Common myeloid progenitor, CD34-positive (primary cell): ENCODE measurements at regions not wholly inside any gene's neighbourhood (a gene's known extent, or its start where the extent isn't known, plus 50 kb on each side); places are given as distances from the start of the nearest gene placed in this dataset.
"Not testable (repeated sequence)": the region's sequence is repeated elsewhere in the genome, so short reads cannot be mapped to it uniquely, and the experiment has no call there.

Source experiments
- CTCF ChIA-PET: fragments of 350-600 bp; sonication (Branson Sonifier 250); formaldehyde crosslinking; loops from one replicate; lab custom pipeline; 2021; ENCODE audit warnings: antibody characterized with exemption; lab: Charles Lee
- POLR2A ChIA-PET: fragments of 350-600 bp; sonication (Branson Sonifier 250); formaldehyde crosslinking; loops from one replicate; lab custom pipeline; 2021; ENCODE audit warnings: antibody characterized with exemption; lab: Charles Lee
- DNase-seq, 3 donors: peaks; one replicate each; pipeline versions ENCODE4 v3.0.0 to v3.0.0-alpha.2; 2013
- H3K27ac ChIP-seq, 2 experiments: 1 replicate in 1 of 2; 2 replicates in 1 of 2; pipeline ENCODE4 v1.7.0; 2013; ENCODE audit warnings: inconsistent platforms in 2 of 2, low read length in 2 of 2, mild to moderate bottlenecking in 2 of 2, low read depth in 1 of 2, moderate library complexity in 1 of 2; ENCODE audit not compliant: severe bottlenecking in 2 of 2, insufficient read depth in 1 of 2, poor library complexity in 1 of 2
- H3K27me3 ChIP-seq, 5 experiments: replicated peaks in 2 of 5; 1 replicate in 3 of 5; 2 replicates in 2 of 5; pipeline versions ENCODE4 v1.6.1 to v1.7.0; 2013; ENCODE audit warnings: low read length in 4 of 5, mild to moderate bottlenecking in 2 of 5, moderate library complexity in 2 of 5, inconsistent platforms in 1 of 5; ENCODE audit not compliant: insufficient read depth in 5 of 5, control insufficient read depth in 4 of 5
- H3K36me3 ChIP-seq, 4 experiments: 1 replicate in 2 of 4; 2 replicates in 2 of 4; pipeline versions ENCODE4 v1.6.1 to v1.7.0; 2013; ENCODE audit warnings: low read length in 3 of 4, control low read depth in 1 of 4, mild to moderate bottlenecking in 1 of 4; ENCODE audit not compliant: control insufficient read depth in 4 of 4, insufficient read depth in 4 of 4
- H3K4me1 ChIP-seq, 4 experiments: 1 replicate in 3 of 4; 2 replicates in 1 of 4; pipeline versions ENCODE4 v1.6.1 to v1.7.1; 2013; ENCODE audit warnings: low read length in 3 of 4, mild to moderate bottlenecking in 3 of 4, control low read depth in 1 of 4, inconsistent platforms in 1 of 4, moderate library complexity in 1 of 4; ENCODE audit not compliant: control insufficient read depth in 4 of 4, insufficient read depth in 4 of 4; ENCODE audit errors: control extremely low read depth in 1 of 4
- H3K4me3 ChIP-seq, 7 experiments: 1 replicate in 4 of 7; 2 replicates in 3 of 7; pipeline versions ENCODE4 v1.5.1 to v1.7.0; 2013; ENCODE audit warnings: mild to moderate bottlenecking in 7 of 7, low read length in 6 of 7, moderate library complexity in 6 of 7, inconsistent platforms in 2 of 7, low read depth in 2 of 7, control low read depth in 1 of 7; ENCODE audit not compliant: insufficient read depth in 4 of 7, control insufficient read depth in 1 of 7; ENCODE audit errors: extremely low read depth in 1 of 7
- H3K9me3 ChIP-seq, 5 experiments: 1 replicate in 4 of 5; 2 replicates in 1 of 5; pipeline versions ENCODE4 v1.6.1 to v1.7.1; 2013; ENCODE audit warnings: low read length in 4 of 5, mild to moderate bottlenecking in 2 of 5, inconsistent platforms in 1 of 5, low read depth in 1 of 5, moderate library complexity in 1 of 5; ENCODE audit not compliant: control insufficient read depth in 4 of 5, insufficient read depth in 2 of 5; ENCODE audit errors: control extremely low read depth in 1 of 5
- WGBS: methylation state at CpG from one replicate; pipeline ENCODE4 v1.1.5; 2013; ENCODE audit not compliant: insufficient coverage; 5-methylcytosine and 5-hydroxymethylcytosine counted together

DNA sequence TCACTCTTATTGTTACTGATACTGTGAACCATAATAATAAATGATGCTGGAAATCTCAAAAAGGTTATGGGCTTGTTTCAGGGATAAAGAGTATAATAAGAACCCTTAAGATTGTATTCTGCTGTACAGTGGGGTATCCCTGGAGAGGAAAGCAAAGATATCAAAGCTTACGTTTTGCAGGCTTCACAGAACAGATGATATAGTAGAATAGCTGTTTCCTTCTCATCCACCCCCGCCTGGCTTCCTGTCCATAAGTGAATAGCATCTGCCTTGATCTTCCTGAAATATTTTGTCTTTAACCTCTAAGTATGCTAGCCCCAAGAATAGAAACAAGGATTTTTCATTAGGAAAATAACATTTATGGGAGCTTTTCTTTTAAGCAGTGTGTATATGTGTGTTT is 345.3 kb downstream of the SRGAP2C start:
- H3K9me3 ChIP-seq, POLR2A ChIA-PET, H3K27ac ChIP-seq, H3K27me3 ChIP-seq, H3K4me3 ChIP-seq, DNase-seq, H3K36me3 ChIP-seq: not testable (repeated sequence)
- H3K4me1 ChIP-seq, result peaks cover 5 to 31% (median 12%) of the 10 kb centered on the region in 4 experiments
- CTCF ChIA-PET, result interaction anchor here (1.3 kb wide), 1 partner anchor 11 kb away, joined by 3 read pairs; no protein-coding TSS in a partner anchor
- WGBS, result 40% methylated on average over 2 of the region's 2 CpGs

GRCh38 chr1:121531747-121532146 is 347.0 kb downstream of the SRGAP2C start:
- peak in 2 of 3 donors; percentile 49 to 64 for DNase-seq
- POLR2A ChIA-PET, result not testable (repeated sequence)

GRCh38 chr1:121538148-121538547 is 353.4 kb downstream of the SRGAP2C start:
- WGBS, result 97% methylated on average over 5 of the region's 14 CpGs
- H3K27me3 ChIP-seq, H3K4me3 ChIP-seq, CTCF ChIA-PET, POLR2A ChIA-PET, H3K9me3 ChIP-seq, DNase-seq, H3K27ac ChIP-seq, H3K36me3 ChIP-seq, H3K4me1 ChIP-seq: not testable (repeated sequence)

More at GRCh38 chr1:121531747-121532146, 347.0 kb downstream of the SRGAP2C start:
- peaks cover 5 to 22% (median 11%) of the 10 kb centered on the region in 4 experiments for H3K4me1 ChIP-seq
- no CpG with 5 or more reads among the region's 5 CpGs for WGBS
- H3K36me3 ChIP-seq, H3K4me3 ChIP-seq, CTCF ChIA-PET, H3K9me3 ChIP-seq, H3K27ac ChIP-seq, H3K27me3 ChIP-seq: not testable (repeated sequence)

DNA sequence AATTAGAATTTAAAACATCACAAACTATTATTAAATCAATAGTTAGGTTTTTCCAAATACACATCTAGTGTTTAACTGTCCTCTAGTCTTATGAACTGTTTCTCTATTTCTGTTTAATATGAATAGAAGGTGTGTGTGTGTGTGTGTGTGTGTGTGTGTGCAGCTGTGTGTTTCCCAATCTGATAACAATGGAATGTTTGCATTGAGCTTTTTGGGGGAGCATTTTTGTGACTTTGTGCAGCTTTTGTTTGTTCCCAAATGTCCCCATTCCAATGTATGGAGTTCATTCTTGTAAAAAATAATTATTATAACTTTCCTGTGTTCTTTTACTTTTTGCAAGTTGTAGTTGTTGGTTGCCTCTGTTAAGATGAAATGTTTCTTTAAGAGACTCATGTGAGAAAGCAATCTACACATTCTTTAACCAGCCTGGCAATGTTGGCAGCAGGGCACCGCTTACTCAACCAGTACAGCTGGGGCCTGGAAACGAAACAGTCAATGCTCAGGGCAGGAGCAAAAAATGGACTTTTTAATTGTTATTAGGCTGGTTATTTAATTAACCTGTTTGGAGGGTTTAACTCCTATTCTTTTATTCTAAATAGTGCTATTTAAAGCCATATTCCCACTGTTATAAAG is 354.3 kb downstream of the SRGAP2C start:
- Histone ChIP-seq H3K36me3 (no peaks in the 10 kb centered on the region), H3K9me3 (no peaks in the 10 kb centered on the region), H3K27ac (no peak overlapping the region), H3K4me1 (no peaks in the 10 kb centered on the region), H3K4me3 (no peak overlapping the region), H3K27me3 (no peaks in the 10 kb centered on the region)
- no peak for DNase-seq
- ChIA-PET POLR2A (no interaction called here), CTCF (no interaction called here)
- no CpG with 5 or more reads among the region's 2 CpGs for WGBS

GRCh38 chr1:121543988-121544387 is 359.2 kb downstream of the SRGAP2C start:
- H3K9me3 ChIP-seq, H3K4me1 ChIP-seq, CTCF ChIA-PET, H3K27me3 ChIP-seq, POLR2A ChIA-PET, DNase-seq, H3K4me3 ChIP-seq, H3K27ac ChIP-seq, H3K36me3 ChIP-seq: not testable (repeated sequence)
- WGBS, result no CpG with 5 or more reads among the region's 4 CpGs

DNA sequence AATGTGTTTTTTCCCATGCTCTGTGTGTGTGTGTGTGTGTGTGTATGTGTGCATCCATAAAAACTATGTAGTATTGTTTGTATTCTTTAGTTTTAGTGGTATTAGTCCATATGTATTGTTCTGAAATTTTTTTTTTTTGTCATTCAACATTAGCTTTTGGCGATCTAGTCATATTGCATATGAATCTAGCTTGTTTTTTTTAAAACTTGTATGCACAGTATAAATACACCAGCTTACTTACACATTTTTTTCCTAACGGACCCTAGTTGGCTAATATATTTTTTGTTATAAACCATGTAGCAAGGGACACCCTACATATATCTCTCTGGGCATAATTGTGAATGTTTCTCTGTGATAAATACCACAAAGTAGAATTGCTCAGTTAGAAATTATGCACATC is 359.7 kb downstream of the SRGAP2C start:
- H3K4me1 ChIP-seq, result peaks cover 0 to 4% (median 0%) of the 10 kb centered on the region in 4 experiments
- no CpG with 5 or more reads among the region's 2 CpGs for WGBS
- ChIA-PET POLR2A (no interaction called here), CTCF (no interaction called here)
- no peaks in the 10 kb centered on the region for H3K36me3 ChIP-seq
- H3K9me3 ChIP-seq, result no peaks in the 10 kb centered on the region
- H3K4me3 ChIP-seq, result no peak overlapping the region
- no peak overlapping the region for H3K27ac ChIP-seq
- DNase-seq, result no peak
- no peaks in the 10 kb centered on the region for H3K27me3 ChIP-seq

DNA sequence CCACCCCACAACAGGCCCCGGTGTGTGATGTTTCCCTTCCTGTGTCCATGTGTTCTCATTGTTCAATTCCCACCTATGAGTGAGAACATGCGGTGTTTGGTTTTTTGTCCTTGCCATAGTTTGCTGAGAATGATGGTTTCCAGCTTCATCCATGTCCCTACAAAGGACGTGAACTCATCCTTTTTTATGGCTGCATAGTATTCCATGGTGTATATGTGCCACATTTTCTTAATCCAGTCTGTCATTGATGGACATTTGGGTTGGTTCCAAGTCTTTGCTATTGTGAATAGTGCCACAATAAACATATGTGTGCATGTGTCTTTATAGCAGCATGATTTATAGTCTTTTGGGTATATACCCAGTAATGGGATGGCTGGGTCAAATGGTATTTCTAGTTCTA is 361.1 kb downstream of the SRGAP2C start:
- DNase-seq, H3K4me3 ChIP-seq, POLR2A ChIA-PET, CTCF ChIA-PET, H3K27ac ChIP-seq, H3K27me3 ChIP-seq, H3K36me3 ChIP-seq, H3K9me3 ChIP-seq, H3K4me1 ChIP-seq: not testable (repeated sequence)
- whole genome bisulfite sequencing, result no CpG with 5 or more reads among the region's 3 CpGs
